HEK293 (cell line): ENCODE measurements at regions not wholly inside any gene's neighbourhood (a gene's known extent, or its start where the extent isn't known, plus 50 kb on each side); places are given as distances from the start of the nearest gene placed in this dataset.

Experiments
- CTCF ChIA-PET: fragments of 350-600 bp; formaldehyde crosslinking; extraction: SDS; loops from one replicate; lab custom pipeline; 2021; ENCODE audit warnings: antibody characterized with exemption; lab: Yijun Ruan, JAX
- POLR2A ChIA-PET: fragments of 300-600 bp; formaldehyde crosslinking; extraction: SDS; loops from one replicate; lab custom pipeline; 2020; ENCODE audit warnings: antibody characterized with exemption, inconsistent platforms; lab: Yijun Ruan, JAX
- H3K27ac ChIP-seq: fragments of 200-500 bp; sonication (Bioruptor generic); 2 replicates; pipeline ENCODE4 v1.5.1; 2014; ENCODE audit warnings: low read depth, low read length, control low read depth, inconsistent platforms; ENCODE audit errors: extremely low read depth
- H3K36me3 ChIP-seq, 2 experiments: fragments of 200-500 bp in 1 of 2; sonication (Bioruptor generic) in 1 of 2; 1 replicate in 1 of 2; 2 replicates in 1 of 2; pipeline ENCODE4 v1.5.1; 2014 to 2017; ENCODE audit warnings: inconsistent platforms in 2 of 2, low read length in 2 of 2; ENCODE audit not compliant: control insufficient read depth in 2 of 2, insufficient read depth in 1 of 2
- H3K4me1 ChIP-seq: fragments of 200-500 bp; sonication (Bioruptor generic); 2 replicates; pipeline ENCODE4 v1.5.1; 2014; ENCODE audit warnings: mild to moderate bottlenecking, low read length, inconsistent platforms; ENCODE audit not compliant: control insufficient read depth, insufficient read depth
- H3K4me3 ChIP-seq: 2 replicates; pipeline ENCODE4 v1.5.1; 2011; ENCODE audit warnings: low read depth, mild to moderate bottlenecking, control low read depth, low read length, moderate library complexity
- H3K9me3 ChIP-seq: fragments of 200-500 bp; sonication (Bioruptor generic); 2 replicates; pipeline ENCODE4 v1.5.1; 2014; ENCODE audit warnings: low read depth, low read length, inconsistent platforms; ENCODE audit not compliant: control insufficient read depth, insufficient read depth
- FEZF1 ChIP-seq: fragments of 450-650 bp; formaldehyde crosslinking; IDR thresholded peaks from 2 replicates; pipeline ENCODE4 v1.5.1; 2016; ENCODE audit warnings: missing biosample characterization, missing genetic modification characterization
- HOXD13 ChIP-seq: sonication (generic); formaldehyde crosslinking; IDR thresholded peaks from 2 replicates; pipeline ENCODE4 v1.8.0; 2022; ENCODE audit warnings: missing genetic modification reagents, borderline replicate concordance
- OVOL3 ChIP-seq: fragments of 450-650 bp; formaldehyde crosslinking; IDR thresholded peaks from 2 replicates; pipeline ENCODE4 v1.5.1; 2016; ENCODE audit warnings: missing biosample characterization, missing genetic modification characterization
- SETDB1 ChIP-seq: IDR thresholded peaks from one replicate; pipeline ENCODE4 v1.6.1; 2017; ENCODE audit warnings: mild to moderate bottlenecking, low read length, moderate library complexity, mixed read lengths; ENCODE audit not compliant: insufficient read length
- YY2 ChIP-seq: fragments of 450-650 bp; formaldehyde crosslinking; IDR thresholded peaks from 2 replicates; pipeline ENCODE4 v1.5.1; 2016; ENCODE audit warnings: missing biosample characterization, missing genetic modification characterization
- ZBTB48 ChIP-seq: fragments of 450-650 bp; formaldehyde crosslinking; IDR thresholded peaks from 2 replicates; pipeline ENCODE4 v1.5.1; 2016; ENCODE audit warnings: missing biosample characterization, missing genetic modification characterization
- ZBTB7A ChIP-seq: fragments of 450-650 bp; formaldehyde crosslinking; IDR thresholded peaks from 2 replicates; pipeline ENCODE4 v1.5.1; 2016; ENCODE audit warnings: low read depth, missing biosample characterization, missing genetic modification characterization
- ZBTB8A ChIP-seq: fragments of 450-650 bp; formaldehyde crosslinking; IDR thresholded peaks from 2 replicates; pipeline ENCODE4 v1.5.1; 2016; ENCODE audit warnings: missing biosample characterization, missing genetic modification characterization
- ZNF112 ChIP-seq: fragments of 450-650 bp; formaldehyde crosslinking; IDR thresholded peaks from 2 replicates; pipeline ENCODE4 v1.5.0; 2017; ENCODE audit warnings: missing biosample characterization, missing genetic modification characterization
- ZNF169 ChIP-seq: fragments of 450-650 bp; formaldehyde crosslinking; IDR thresholded peaks from 2 replicates; pipeline ENCODE4 v1.5.1; 2016; ENCODE audit warnings: missing biosample characterization, missing genetic modification characterization
- ZNF211 ChIP-seq: fragments of 450-650 bp; formaldehyde crosslinking; IDR thresholded peaks from 2 replicates; pipeline ENCODE4 v1.5.1; 2016; ENCODE audit warnings: low read depth, missing biosample characterization, missing genetic modification characterization
- ZNF239 ChIP-seq: fragments of 450-650 bp; formaldehyde crosslinking; IDR thresholded peaks from 2 replicates; pipeline ENCODE4 v1.5.1; 2016; ENCODE audit warnings: missing biosample characterization, missing genetic modification characterization
- ZNF350 ChIP-seq: fragments of 450-650 bp; formaldehyde crosslinking; IDR thresholded peaks from 2 replicates; pipeline ENCODE4 v1.5.0; 2017; ENCODE audit warnings: missing biosample characterization, mild to moderate bottlenecking, missing genetic modification characterization
- ZNF404 ChIP-seq: fragments of 450-650 bp; formaldehyde crosslinking; IDR thresholded peaks from 2 replicates; pipeline ENCODE4 v1.5.1; 2017; ENCODE audit warnings: missing biosample characterization, missing genetic modification characterization
- ZNF416 ChIP-seq: fragments of 450-650 bp; formaldehyde crosslinking; IDR thresholded peaks from 2 replicates; pipeline ENCODE4 v1.5.1; 2016; ENCODE audit warnings: missing biosample characterization, missing genetic modification characterization
- ZNF510 ChIP-seq: fragments of 450-650 bp; formaldehyde crosslinking; IDR thresholded peaks from 2 replicates; pipeline ENCODE4 v1.5.1; 2018; ENCODE audit warnings: mild to moderate bottlenecking, missing genetic modification characterization, missing biosample characterization; ENCODE audit not compliant: insufficient replicate concordance
- ZNF514 ChIP-seq: fragments of 450-650 bp; formaldehyde crosslinking; IDR thresholded peaks from 2 replicates; pipeline ENCODE4 v1.5.1; 2016; ENCODE audit warnings: missing biosample characterization, missing genetic modification characterization
- ZNF560 ChIP-seq: fragments of 450-650 bp; formaldehyde crosslinking; IDR thresholded peaks from 2 replicates; pipeline ENCODE4 v1.5.1; 2017; ENCODE audit warnings: missing biosample characterization, missing genetic modification characterization, borderline replicate concordance
- ZNF785 ChIP-seq: fragments of 450-650 bp; formaldehyde crosslinking; IDR thresholded peaks from 2 replicates; pipeline ENCODE4 v1.5.1; 2016; ENCODE audit warnings: missing biosample characterization, missing genetic modification characterization
- TF ChIP-seq, protein P1 (sequence below): fragments of 450-650 bp; formaldehyde crosslinking; IDR thresholded peaks from 2 replicates; pipeline ENCODE4 v1.5.1; 2016; ENCODE audit warnings: missing biosample characterization, missing genetic modification characterization
- TF ChIP-seq, protein P2 (sequence below): fragments of 450-650 bp; formaldehyde crosslinking; IDR thresholded peaks from 2 replicates; pipeline ENCODE4 v1.5.1; 2016; ENCODE audit warnings: missing biosample characterization, missing genetic modification characterization

GRCh38 chr16:25608002-25608401, 83.8 kb upstream of the HS3ST4 start:
- Histone ChIP-seq H3K27ac (no peak overlapping the region), H3K4me3 (no peak overlapping the region), H3K9me3 (no peaks in the 10 kb centered on the region), H3K36me3 (no peaks in the 10 kb centered on the region), H3K4me1 (no peaks in the 10 kb centered on the region)
- TF ChIP-seq ZNF350 (tag by site-specific recombination) = no peak
- TF ChIP-seq ZBTB7A = no peak
- TF ChIP-seq SETDB1 = no peak
- TF ChIP-seq, protein P1, sequence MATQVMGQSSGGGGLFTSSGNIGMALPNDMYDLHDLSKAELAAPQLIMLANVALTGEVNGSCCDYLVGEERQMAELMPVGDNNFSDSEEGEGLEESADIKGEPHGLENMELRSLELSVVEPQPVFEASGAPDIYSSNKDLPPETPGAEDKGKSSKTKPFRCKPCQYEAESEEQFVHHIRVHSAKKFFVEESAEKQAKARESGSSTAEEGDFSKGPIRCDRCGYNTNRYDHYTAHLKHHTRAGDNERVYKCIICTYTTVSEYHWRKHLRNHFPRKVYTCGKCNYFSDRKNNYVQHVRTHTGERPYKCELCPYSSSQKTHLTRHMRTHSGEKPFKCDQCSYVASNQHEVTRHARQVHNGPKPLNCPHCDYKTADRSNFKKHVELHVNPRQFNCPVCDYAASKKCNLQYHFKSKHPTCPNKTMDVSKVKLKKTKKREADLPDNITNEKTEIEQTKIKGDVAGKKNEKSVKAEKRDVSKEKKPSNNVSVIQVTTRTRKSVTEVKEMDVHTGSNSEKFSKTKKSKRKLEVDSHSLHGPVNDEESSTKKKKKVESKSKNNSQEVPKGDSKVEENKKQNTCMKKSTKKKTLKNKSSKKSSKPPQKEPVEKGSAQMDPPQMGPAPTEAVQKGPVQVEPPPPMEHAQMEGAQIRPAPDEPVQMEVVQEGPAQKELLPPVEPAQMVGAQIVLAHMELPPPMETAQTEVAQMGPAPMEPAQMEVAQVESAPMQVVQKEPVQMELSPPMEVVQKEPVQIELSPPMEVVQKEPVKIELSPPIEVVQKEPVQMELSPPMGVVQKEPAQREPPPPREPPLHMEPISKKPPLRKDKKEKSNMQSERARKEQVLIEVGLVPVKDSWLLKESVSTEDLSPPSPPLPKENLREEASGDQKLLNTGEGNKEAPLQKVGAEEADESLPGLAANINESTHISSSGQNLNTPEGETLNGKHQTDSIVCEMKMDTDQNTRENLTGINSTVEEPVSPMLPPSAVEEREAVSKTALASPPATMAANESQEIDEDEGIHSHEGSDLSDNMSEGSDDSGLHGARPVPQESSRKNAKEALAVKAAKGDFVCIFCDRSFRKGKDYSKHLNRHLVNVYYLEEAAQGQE = no peak
- no peak for TF ChIP-seq ZNF510 (tag by site-specific recombination)
- no peak for TF ChIP-seq ZNF514 (tag by site-specific recombination)
- no peak for TF ChIP-seq ZNF785 (tag by site-specific recombination)
- no peak for TF ChIP-seq OVOL3 (tag by site-specific recombination)
- TF ChIP-seq YY2 = no peak
- no peak for TF ChIP-seq ZNF239 (tag by site-specific recombination)
- TF ChIP-seq FEZF1 (tag by site-specific recombination) = no peak
- no peak for TF ChIP-seq ZBTB48 (tag by site-specific recombination)
- TF ChIP-seq, protein P2, sequence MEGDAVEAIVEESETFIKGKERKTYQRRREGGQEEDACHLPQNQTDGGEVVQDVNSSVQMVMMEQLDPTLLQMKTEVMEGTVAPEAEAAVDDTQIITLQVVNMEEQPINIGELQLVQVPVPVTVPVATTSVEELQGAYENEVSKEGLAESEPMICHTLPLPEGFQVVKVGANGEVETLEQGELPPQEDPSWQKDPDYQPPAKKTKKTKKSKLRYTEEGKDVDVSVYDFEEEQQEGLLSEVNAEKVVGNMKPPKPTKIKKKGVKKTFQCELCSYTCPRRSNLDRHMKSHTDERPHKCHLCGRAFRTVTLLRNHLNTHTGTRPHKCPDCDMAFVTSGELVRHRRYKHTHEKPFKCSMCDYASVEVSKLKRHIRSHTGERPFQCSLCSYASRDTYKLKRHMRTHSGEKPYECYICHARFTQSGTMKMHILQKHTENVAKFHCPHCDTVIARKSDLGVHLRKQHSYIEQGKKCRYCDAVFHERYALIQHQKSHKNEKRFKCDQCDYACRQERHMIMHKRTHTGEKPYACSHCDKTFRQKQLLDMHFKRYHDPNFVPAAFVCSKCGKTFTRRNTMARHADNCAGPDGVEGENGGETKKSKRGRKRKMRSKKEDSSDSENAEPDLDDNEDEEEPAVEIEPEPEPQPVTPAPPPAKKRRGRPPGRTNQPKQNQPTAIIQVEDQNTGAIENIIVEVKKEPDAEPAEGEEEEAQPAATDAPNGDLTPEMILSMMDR = no peak
- TF ChIP-seq ZNF416 (tag by site-specific recombination) = no peak
- TF ChIP-seq HOXD13 (CRISPR knock-in tag) = no peak
- TF ChIP-seq ZBTB8A (tag by site-specific recombination) = no peak
- TF ChIP-seq ZNF169 (tag by site-specific recombination) = no peak
- no peak for TF ChIP-seq ZNF404 (tag by site-specific recombination)
- TF ChIP-seq ZNF211 (tag by site-specific recombination) = no peak
- POLR2A ChIA-PET = no interaction called here
- CTCF ChIA-PET = no interaction called here

GRCh38 chr16:25606069-25606468, 85.7 kb upstream of the HS3ST4 start:
- TF ChIP-seq ZNF560 (tag by site-specific recombination) (no peak), ZNF112 (tag by site-specific recombination) (no peak)
- Histone ChIP-seq H3K4me1 (no peaks in the 10 kb centered on the region), H3K27ac (no peak overlapping the region), H3K36me3 (no peaks in the 10 kb centered on the region), H3K9me3 (no peaks in the 10 kb centered on the region), H3K4me3 (no peak overlapping the region)
- ChIA-PET POLR2A (no interaction called here), CTCF (no interaction called here)
